Loucy (cell line): ENCODE measurements at regions not wholly inside any gene's neighbourhood (a gene's known extent, or its start where the extent isn't known, plus 50 kb on each side); places are given as distances from the start of the nearest gene placed in this dataset.

Experiments used
- H2AFZ ChIP-seq: fragments of 200-600 bp; sonication (generic); 2 replicates; pipeline ENCODE4 v1.6.0; 2016; ENCODE audit warnings: antibody characterized with exemption, mild to moderate bottlenecking, low read length, moderate library complexity
- H3F3A ChIP-seq: fragments of 200-600 bp; 2 replicates; pipeline ENCODE4 v1.6.0; 2016; ENCODE audit warnings: antibody characterized with exemption, low read depth, mild to moderate bottlenecking
- H3K27me3 ChIP-seq: fragments of 200-600 bp; sonication (generic); 2 replicates; pipeline ENCODE4 v1.6.1; 2014; ENCODE audit warnings: low read length, mild to moderate bottlenecking; ENCODE audit not compliant: insufficient read depth, poor library complexity, severe bottlenecking
- H3K36me3 ChIP-seq: fragments of 200-600 bp; sonication (generic); 2 replicates; pipeline ENCODE4 v1.6.1; 2016; ENCODE audit warnings: low read length; ENCODE audit not compliant: insufficient read depth
- H3K4me1 ChIP-seq: fragments of 200-600 bp; sonication (generic); 2 replicates; pipeline ENCODE4 v1.5.1; 2014; ENCODE audit warnings: low read length, mild to moderate bottlenecking; ENCODE audit not compliant: insufficient read depth, poor library complexity, severe bottlenecking
- H3K4me2 ChIP-seq: fragments of 200-600 bp; sonication (generic); 2 replicates; pipeline ENCODE4 v1.6.0; 2014; ENCODE audit warnings: antibody characterized with exemption, low read length, low read depth, mild to moderate bottlenecking; ENCODE audit not compliant: poor library complexity, severe bottlenecking
- H3K4me3 ChIP-seq: fragments of 200-600 bp; sonication (generic); 2 replicates; pipeline ENCODE4 v1.5.1; 2014; ENCODE audit warnings: low read length, mild to moderate bottlenecking, mixed read lengths; ENCODE audit not compliant: poor library complexity, severe bottlenecking
- H3K79me2 ChIP-seq: fragments of 200-600 bp; sonication (generic); 2 replicates; pipeline ENCODE4 v1.6.1; 2014; ENCODE audit warnings: low read length; ENCODE audit not compliant: insufficient read depth
- H3K9ac ChIP-seq: fragments of 200-600 bp; sonication (generic); 2 replicates; pipeline ENCODE4 v1.6.0; 2014; ENCODE audit warnings: mild to moderate bottlenecking, low read depth, low read length, moderate library complexity; ENCODE audit not compliant: poor library complexity, severe bottlenecking
- H3K9me2 ChIP-seq: fragments of 200-600 bp; sonication (generic); replicated peaks from 2 replicates; pipeline ENCODE4 v1.6.1; 2016; ENCODE audit warnings: low read depth, low read length, mixed read lengths
- H3K9me3 ChIP-seq: fragments of 200-600 bp; sonication (generic); 2 replicates; pipeline ENCODE4 v1.6.1; 2014; ENCODE audit warnings: mild to moderate bottlenecking, antibody characterized with exemption, low read length, low read depth; ENCODE audit not compliant: insufficient read depth
- H4K20me1 ChIP-seq: fragments of 200-600 bp; sonication (generic); 2 replicates; pipeline ENCODE4 v1.6.0; 2014; ENCODE audit warnings: antibody characterized with exemption, low read length, mild to moderate bottlenecking; ENCODE audit not compliant: insufficient read depth, poor library complexity, severe bottlenecking
- CTCF ChIP-seq: fragments of 200-600 bp; sonication (generic); conservative IDR thresholded peaks from 2 replicates; pipeline ENCODE4 v1.5.1; 2014; ENCODE audit warnings: mild to moderate bottlenecking, antibody characterized with exemption, low read length
- EZH2phosphoT487 ChIP-seq: fragments of 200-600 bp; IDR thresholded peaks from 2 replicates; pipeline ENCODE4 v1.6.1; 2018; ENCODE audit warnings: antibody characterized with exemption, mild to moderate bottlenecking, moderate library complexity, borderline replicate concordance

- H3K9me2 ChIP-seq: 0 out of 2 replicates have a peak, but pooled peaks cover 4% of the 10 kb centered on the region
- no peak for TF ChIP-seq EZH2phosphoT487
- no peak for TF ChIP-seq CTCF
- no peaks in the 10 kb centered on the region for H3F3A ChIP-seq
- H3K79me2 ChIP-seq: no peaks in the 10 kb centered on the region
- H3K4me3 ChIP-seq: no peak overlapping the region
- H3K27me3 ChIP-seq: no peaks in the 10 kb centered on the region
- no peaks in the 10 kb centered on the region for H4K20me1 ChIP-seq
- no peaks in the 10 kb centered on the region for H3K4me1 ChIP-seq
- no peak overlapping the region for H2AFZ ChIP-seq
- H3K36me3 ChIP-seq: no peaks in the 10 kb centered on the region
- H3K9me3 ChIP-seq: no peaks in the 10 kb centered on the region
- H3K4me2 ChIP-seq: no peak overlapping the region
- H3K9ac ChIP-seq: no peak overlapping the region
Measured at GRCh38 chr16:23006380-23006779, 142.9 kb downstream of the USP31 start.

GRCh38 chr16:23005951-23006350 is 143.3 kb downstream of the USP31 start:
- Histone ChIP-seq H3K4me1 (no peaks in the 10 kb centered on the region), H3F3A (no peaks in the 10 kb centered on the region), H3K9me2 (0 out of 2 replicates have a peak, but pooled peaks cover 4% of the 10 kb centered on the region), H3K36me3 (no peaks in the 10 kb centered on the region), H4K20me1 (no peaks in the 10 kb centered on the region), H3K9ac (no peak overlapping the region), H3K4me2 (no peak overlapping the region), H3K79me2 (no peaks in the 10 kb centered on the region), H3K4me3 (no peak overlapping the region), H3K9me3 (no peaks in the 10 kb centered on the region), H2AFZ (no peak overlapping the region), H3K27me3 (no peaks in the 10 kb centered on the region)
- no peak for TF ChIP-seq EZH2phosphoT487
- TF ChIP-seq CTCF: no peak

- Histone ChIP-seq H3K9ac (no peak overlapping the region), H3K4me1 (no peaks in the 10 kb centered on the region), H3K9me2 (no peaks in the 10 kb centered on the region), H3K36me3 (no peaks in the 10 kb centered on the region), H3F3A (no peaks in the 10 kb centered on the region), H2AFZ (no peak overlapping the region), H4K20me1 (no peaks in the 10 kb centered on the region), H3K4me2 (no peak overlapping the region), H3K79me2 (no peaks in the 10 kb centered on the region), H3K9me3 (no peaks in the 10 kb centered on the region), H3K27me3 (no peaks in the 10 kb centered on the region), H3K4me3 (no peak overlapping the region)
- no peak for TF ChIP-seq CTCF
- no peak for TF ChIP-seq EZH2phosphoT487
Measured at GRCh38 chr16:22989598-22989997, 159.7 kb downstream of the USP31 start.
